Urothelium cell line (cell line): ENCODE measurements at regions not wholly inside any gene's neighbourhood (a gene's known extent, or its start where the extent isn't known, plus 50 kb on each side); places are given as distances from the start of the nearest gene placed in this dataset.
A peak's percentile ranks its signal among the peaks of the same experiment; 100 is the strongest.
"Not testable (repeated sequence)": the region's sequence is repeated elsewhere in the genome, so short reads cannot be mapped to it uniquely, and the experiment has no call there.

ENCODE experiments used
- DNase-seq: peaks from one replicate; pipeline ENCODE4 v3.0.0; 2011; ENCODE audit warnings: low spot score, mixed read lengths
- FAIRE-seq: peaks from 2 replicates; lab custom pipeline; 2011; peaks lifted over from hg19 to GRCh38; lab: Jason Lieb, UNC

- FAIRE-seq (peak; percentile 40), DNase-seq (no peak)
These were observed 50.1 kb upstream of the SIRPA start for GRCh38 chr20:1845163-1845523.

- FAIRE-seq, result no peak
These were observed 50.7 kb upstream of the SIRPA start for GRCh38 chr20:1844325-1845162.

GRCh38 chr20:1842281-1842680 lies 52.9 kb upstream of the SIRPA start:
- DNase-seq (no peak), FAIRE-seq (no peak)

More at GRCh38 chr20:1844325-1845162, 50.7 kb upstream of the SIRPA start:
- DNase-seq, result no peak

GRCh38 chr20:1841554-1842140 lies 53.6 kb upstream of the SIRPA start:
- FAIRE-seq, result peak; percentile 17
- no peak for DNase-seq

- FAIRE-seq (peak; percentile 9), DNase-seq (no peak)
These were observed 54.2 kb upstream of the SIRPA start for GRCh38 chr20:1840817-1841553.

- FAIRE-seq, DNase-seq: not testable (repeated sequence)
These were observed 55.6 kb upstream of the SIRPA start for GRCh38 chr20:1839376-1840317.

- DNase-seq, result no peak
- no peak for FAIRE-seq
These were observed 56.5 kb upstream of the SIRPA start for GRCh38 chr20:1838556-1839279.

- DNase-seq (no peak), FAIRE-seq (no peak)
These were observed 59.8 kb upstream of the SIRPA start for GRCh38 chr20:1835186-1836035.

GRCh38 chr20:1833728-1834726 lies 61.2 kb upstream of the SIRPA start:
- DNase-seq (no peak), FAIRE-seq (no peak)

GRCh38 chr20:1833216-1833615 lies 62.0 kb upstream of the SIRPA start:
- DNase-seq (no peak), FAIRE-seq (no peak)

GRCh38 chr20:1832634-1833033 lies 62.6 kb upstream of the SIRPA start:
- no peak for DNase-seq
- FAIRE-seq, result no peak

GRCh38 chr20:1831606-1832005 lies 63.6 kb upstream of the SIRPA start:
- FAIRE-seq, result no peak
- no peak for DNase-seq

- no peak for FAIRE-seq
- no peak for DNase-seq
These were observed 64.1 kb upstream of the SIRPA start for GRCh38 chr20:1831096-1831495.

- peak; percentile 53 for FAIRE-seq
- DNase-seq, result peak; percentile 91
These were observed 65.0 kb upstream of the SIRPA start for GRCh38 chr20:1830240-1830639.

- DNase-seq, result no peak
- FAIRE-seq, result no peak
These were observed 65.7 kb upstream of the SIRPA start for GRCh38 chr20:1829531-1829930.

GRCh38 chr20:1828786-1829131 lies 66.4 kb upstream of the SIRPA start:
- DNase-seq (no peak), FAIRE-seq (no peak)

- DNase-seq, result peak; percentile 52
- FAIRE-seq, result no peak
These were observed 67.0 kb upstream of the SIRPA start for GRCh38 chr20:1827974-1828785.
